ENCODE measurements at regions not wholly inside any gene's neighbourhood (a gene's known extent, or its start where the extent isn't known, plus 50 kb on each side); places are given as distances from the start of the nearest gene placed in this dataset.
A peak's percentile ranks its signal among the peaks of the same experiment; 100 is the strongest.
"Not testable (repeated sequence)": the region's sequence is repeated elsewhere in the genome, so short reads cannot be mapped to it uniquely, and the experiment has no call there.

GRCh38 chr7:136530831-136531230 is 337.6 kb upstream of the CHRM2 start:
- no peak for DNase-seq (ENCODE audit: low spot score)

GRCh38 chr7:136528329-136528728 is 340.1 kb upstream of the CHRM2 start:
- DNase-seq (ENCODE audit: low spot score), result no peak

GRCh38 chr7:136527554-136527953 is 340.9 kb upstream of the CHRM2 start:
- no peak for DNase-seq (ENCODE audit: low spot score)

GRCh38 chr7:136526408-136527105 is 341.9 kb upstream of the CHRM2 start:
- no peak for DNase-seq (ENCODE audit: low spot score)

GRCh38 chr7:136523571-136523970 is 344.9 kb upstream of the CHRM2 start:
- no peak for DNase-seq (ENCODE audit: low spot score)

GRCh38 chr7:136517971-136518370 is 350.5 kb upstream of the CHRM2 start:
- no peak for DNase-seq (ENCODE audit: low spot score)

GRCh38 chr7:136514776-136515175 is 353.7 kb upstream of the CHRM2 start:
- DNase-seq (ENCODE audit: low spot score), result peak; percentile 26

GRCh38 chr7:136513744-136514143 is 354.7 kb upstream of the CHRM2 start:
- DNase-seq (ENCODE audit: low spot score), result peak; percentile 8

- no peak for DNase-seq (ENCODE audit: low spot score)
Measured at GRCh38 chr7:136509466-136509865, 359.0 kb upstream of the CHRM2 start.

- no peak for DNase-seq (ENCODE audit: low spot score)
Measured at GRCh38 chr7:136502162-136502561, 366.3 kb upstream of the CHRM2 start.

GRCh38 chr7:136501151-136501550 is 367.3 kb upstream of the CHRM2 start:
- DNase-seq (ENCODE audit: low spot score), result no peak

- DNase-seq (ENCODE audit: low spot score), result no peak
Measured at GRCh38 chr7:136496551-136496950, 371.9 kb upstream of the CHRM2 start.

- DNase-seq (ENCODE audit: low spot score), result no peak
Measured at GRCh38 chr7:136495081-136495480, 373.4 kb upstream of the CHRM2 start.

GRCh38 chr7:136492366-136492765 is 376.1 kb upstream of the CHRM2 start:
- DNase-seq (ENCODE audit: low spot score), result no peak

GRCh38 chr7:136489808-136490207 is 378.6 kb upstream of the CHRM2 start:
- DNase-seq (ENCODE audit: low spot score), result no peak

GRCh38 chr7:136480901-136481300 is 387.6 kb upstream of the CHRM2 start:
- no peak for DNase-seq (ENCODE audit: low spot score)

- DNase-seq (ENCODE audit: low spot score), result no peak
Measured at GRCh38 chr7:136479922-136480321, 388.5 kb upstream of the CHRM2 start.

- no peak for DNase-seq (ENCODE audit: low spot score)
Measured at GRCh38 chr7:136470179-136470578, 398.3 kb upstream of the CHRM2 start.

GRCh38 chr7:136452949-136453348 is 415.5 kb upstream of the CHRM2 start:
- DNase-seq (ENCODE audit: low spot score), result no peak

- DNase-seq (ENCODE audit: low spot score), result no peak
Measured at GRCh38 chr7:136446751-136447150, 421.7 kb upstream of the CHRM2 start.

- DNase-seq (ENCODE audit: low spot score), result no peak
Measured at GRCh38 chr7:136441835-136442234, 426.6 kb upstream of the CHRM2 start.

- DNase-seq (ENCODE audit: low spot score), result not testable (repeated sequence)
Measured at GRCh38 chr7:136431736-136432135, 436.7 kb upstream of the CHRM2 start.

GRCh38 chr7:136424058-136424457 is 444.4 kb upstream of the CHRM2 start:
- no peak for DNase-seq (ENCODE audit: low spot score)

- DNase-seq (ENCODE audit: low spot score), result not testable (repeated sequence)
Measured at GRCh38 chr7:136419740-136420139, 442.6 kb upstream of the MTPN start.
